ENCODE measurements at regions not wholly inside any gene's neighbourhood (a gene's known extent, or its start where the extent isn't known, plus 50 kb on each side); places are given as distances from the start of the nearest gene placed in this dataset.
"Not testable (repeated sequence)": the region's sequence is repeated elsewhere in the genome, so short reads cannot be mapped to it uniquely, and the experiment has no call there.

- no peak overlapping the region for H3K27ac ChIP-seq (ENCODE audit: low read length)
- H4K20me1 ChIP-seq (ENCODE audit: insufficient read depth, low read length): no peaks in the 10 kb centered on the region
- DNase-seq: no peak
- H3K4me1 ChIP-seq (ENCODE audit: low read length): no peaks in the 10 kb centered on the region
- H3K9me2 ChIP-seq (replicated peaks; ENCODE audit: insufficient read depth, low read length): no peaks in the 10 kb centered on the region
- H3K9me3 ChIP-seq (replicated peaks; ENCODE audit: insufficient read depth, low read length): no peaks in the 10 kb centered on the region
- no peak for TF ChIP-seq EZH2phosphoT487 (IDR thresholded peaks at IDR 0.05; ENCODE audit: low read length)
- TF ChIP-seq EZH2 (optimal IDR thresholded peaks at IDR 0.05; ENCODE audit: low read depth, low read length): no peak
- no peak for TF ChIP-seq CTCF (IDR thresholded peaks at IDR 0.05; ENCODE audit: low read length)
- no peak overlapping the region for H3K9ac ChIP-seq (ENCODE audit: low read length)
- no peaks in the 10 kb centered on the region for H3K27me3 ChIP-seq (replicated peaks; ENCODE audit: insufficient read depth, low read length)
- no peaks in the 10 kb centered on the region for H3K36me3 ChIP-seq (replicated peaks; ENCODE audit: insufficient read depth, low read length)
- no peak overlapping the region for H3K4me2 ChIP-seq (ENCODE audit: low read depth, low read length)
- no peak overlapping the region for H3K4me3 ChIP-seq (ENCODE audit: low read length)
- no peaks in the 10 kb centered on the region for H3K79me2 ChIP-seq (ENCODE audit: low read length)
- H2AFZ ChIP-seq (ENCODE audit: low read length): no peak overlapping the region
- no peaks in the 10 kb centered on the region for H3F3A ChIP-seq (ENCODE audit: insufficient read depth, low read length)
Observed at GRCh38 chr7:10644849-10645248, 328.8 kb upstream of the PHF14 start.

- no peaks in the 10 kb centered on the region for H3K79me2 ChIP-seq (ENCODE audit: low read length)
- no peak overlapping the region for H3K27ac ChIP-seq (ENCODE audit: low read length)
- H3F3A ChIP-seq (ENCODE audit: insufficient read depth, low read length): no peaks in the 10 kb centered on the region
- TF ChIP-seq EZH2 (optimal IDR thresholded peaks at IDR 0.05; ENCODE audit: low read depth, low read length) (no peak), EZH2phosphoT487 (IDR thresholded peaks at IDR 0.05; ENCODE audit: low read length) (no peak), CTCF (IDR thresholded peaks at IDR 0.05; ENCODE audit: low read length) (no peak)
- no peaks in the 10 kb centered on the region for H3K9me2 ChIP-seq (replicated peaks; ENCODE audit: insufficient read depth, low read length)
- no peak overlapping the region for H3K4me3 ChIP-seq (ENCODE audit: low read length)
- no peak overlapping the region for H2AFZ ChIP-seq (ENCODE audit: low read length)
- DNase-seq: no peak
- no peaks in the 10 kb centered on the region for H4K20me1 ChIP-seq (ENCODE audit: insufficient read depth, low read length)
- H3K9me3 ChIP-seq (replicated peaks; ENCODE audit: insufficient read depth, low read length): no peaks in the 10 kb centered on the region
- H3K9ac ChIP-seq (ENCODE audit: low read length): no peak overlapping the region
- no peaks in the 10 kb centered on the region for H3K36me3 ChIP-seq (replicated peaks; ENCODE audit: insufficient read depth, low read length)
- H3K27me3 ChIP-seq (replicated peaks; ENCODE audit: insufficient read depth, low read length): no peaks in the 10 kb centered on the region
- H3K4me1 ChIP-seq (ENCODE audit: low read length): no peaks in the 10 kb centered on the region
- no peak overlapping the region for H3K4me2 ChIP-seq (ENCODE audit: low read depth, low read length)
Observed at GRCh38 chr7:10646194-10646593, 327.5 kb upstream of the PHF14 start.

- TF ChIP-seq EZH2phosphoT487 (IDR thresholded peaks at IDR 0.05; ENCODE audit: low read length): no peak
- TF ChIP-seq CTCF (IDR thresholded peaks at IDR 0.05; ENCODE audit: low read length): no peak
- TF ChIP-seq EZH2 (optimal IDR thresholded peaks at IDR 0.05; ENCODE audit: low read depth, low read length): no peak
- no peaks in the 10 kb centered on the region for H3K79me2 ChIP-seq (ENCODE audit: low read length)
- no peaks in the 10 kb centered on the region for H3K4me1 ChIP-seq (ENCODE audit: low read length)
- H3K27ac ChIP-seq (ENCODE audit: low read length): no peak overlapping the region
- H3K36me3 ChIP-seq (replicated peaks; ENCODE audit: insufficient read depth, low read length): no peaks in the 10 kb centered on the region
- H3K9me3 ChIP-seq (replicated peaks; ENCODE audit: insufficient read depth, low read length): no peaks in the 10 kb centered on the region
- no peaks in the 10 kb centered on the region for H3F3A ChIP-seq (ENCODE audit: insufficient read depth, low read length)
- no peaks in the 10 kb centered on the region for H4K20me1 ChIP-seq (ENCODE audit: insufficient read depth, low read length)
- H2AFZ ChIP-seq (ENCODE audit: low read length): no peak overlapping the region
- no peaks in the 10 kb centered on the region for H3K27me3 ChIP-seq (replicated peaks; ENCODE audit: insufficient read depth, low read length)
- DNase-seq: no peak
- no peak overlapping the region for H3K9ac ChIP-seq (ENCODE audit: low read length)
- H3K9me2 ChIP-seq (replicated peaks; ENCODE audit: insufficient read depth, low read length): no peaks in the 10 kb centered on the region
- no peak overlapping the region for H3K4me2 ChIP-seq (ENCODE audit: low read depth, low read length)
- H3K4me3 ChIP-seq (ENCODE audit: low read length): no peak overlapping the region
Observed at GRCh38 chr7:10648289-10648688, 325.4 kb upstream of the PHF14 start.

- H3K4me3 ChIP-seq (ENCODE audit: low read length); DNase-seq; H3K36me3 ChIP-seq (replicated peaks; ENCODE audit: insufficient read depth, low read length); H3K79me2 ChIP-seq (ENCODE audit: low read length); H3F3A ChIP-seq (ENCODE audit: insufficient read depth, low read length); H3K9me3 ChIP-seq (replicated peaks; ENCODE audit: insufficient read depth, low read length); H3K27ac ChIP-seq (ENCODE audit: low read length); H3K9me2 ChIP-seq (replicated peaks; ENCODE audit: insufficient read depth, low read length); H3K27me3 ChIP-seq (replicated peaks; ENCODE audit: insufficient read depth, low read length); H3K9ac ChIP-seq (ENCODE audit: low read length); H4K20me1 ChIP-seq (ENCODE audit: insufficient read depth, low read length); H3K4me1 ChIP-seq (ENCODE audit: low read length); H2AFZ ChIP-seq (ENCODE audit: low read length); H3K4me2 ChIP-seq (ENCODE audit: low read depth, low read length): not testable (repeated sequence)
Observed at GRCh38 chr7:10649120-10649519, 324.6 kb upstream of the PHF14 start.

Data from MM.1S (cell line).